ENCODE measurements at regions not wholly inside any gene's neighbourhood (a gene's known extent, or its start where the extent isn't known, plus 50 kb on each side); places are given as distances from the start of the nearest gene placed in this dataset.

- TF ChIP-seq REST (IDR thresholded peaks at IDR 0.05; ENCODE audit: unreplicated experiment), result no peak
- TF ChIP-seq CTCF (conservative IDR thresholded peaks at IDR 0.05; ENCODE audit: low read depth in 2 of 2), result no peak
- TF ChIP-seq ZNF114 (CRISPR knock-in tag; IDR thresholded peaks at IDR 0.05), result no peak
- no peak for TF ChIP-seq EZH2phosphoT487 (IDR thresholded peaks at IDR 0.05; ENCODE audit: unreplicated experiment)
- no peak for TF ChIP-seq EZH2 (IDR thresholded peaks at IDR 0.05; ENCODE audit: low read depth, unreplicated experiment)
Measured at GRCh38 chr11:92601048-92601447, 368.4 kb upstream of the MTNR1B start.

Measured in GM23338 (cell line).